Parathyroid adenoma (tissue), 2 donors: ENCODE measurements at regions not wholly inside any gene's neighbourhood (a gene's known extent, or its start where the extent isn't known, plus 50 kb on each side); places are given as distances from the start of the nearest gene placed in this dataset.

Source experiments
- H2AFZ ChIP-seq: fragments of 300-600 bp; sonication (generic); one replicate; pipeline ENCODE4 v1.7.0; 2017; ENCODE audit warnings: antibody characterized with exemption, mild to moderate bottlenecking
- H3K27ac ChIP-seq: fragments of 300-600 bp; sonication (generic); one replicate; pipeline ENCODE4 v1.7.0; 2017
- H3K27me3 ChIP-seq: fragments of 300-600 bp; sonication (generic); one replicate; pipeline ENCODE4 v1.7.0; 2017; ENCODE audit warnings: low read length; ENCODE audit not compliant: control insufficient read depth, insufficient read depth
- H3K36me3 ChIP-seq: fragments of 300-600 bp; sonication (generic); one replicate; pipeline ENCODE4 v1.7.0; 2017; ENCODE audit warnings: low read length; ENCODE audit not compliant: control insufficient read depth, insufficient read depth
- H3K4me1 ChIP-seq: fragments of 300-600 bp; sonication (generic); one replicate; pipeline ENCODE4 v1.7.0; 2017; ENCODE audit warnings: control low read depth
- H3K4me2 ChIP-seq: fragments of 300-600 bp; sonication (generic); one replicate; pipeline ENCODE4 v1.7.0; 2017; ENCODE audit warnings: low read length
- H3K4me3 ChIP-seq: fragments of 300-600 bp; sonication (generic); one replicate; pipeline ENCODE4 v1.7.0; 2017; ENCODE audit warnings: low read depth, low read length
- H3K79me2 ChIP-seq: fragments of 300-600 bp; sonication (generic); one replicate; pipeline ENCODE4 v1.7.0; 2017; ENCODE audit warnings: control low read depth
- H3K9ac ChIP-seq: fragments of 300-600 bp; sonication (generic); one replicate; pipeline ENCODE4 v1.7.0; 2017; ENCODE audit warnings: mild to moderate bottlenecking
- H3K9me3 ChIP-seq: fragments of 300-600 bp; sonication (generic); one replicate; pipeline ENCODE4 v1.7.0; 2017; ENCODE audit warnings: low read length; ENCODE audit not compliant: control insufficient read depth
- TF ChIP-seq, protein P1 (sequence below): fragments of 300-600 bp; sonication (generic); IDR thresholded peaks from one replicate; pipeline ENCODE4 v1.7.0; 2017; ENCODE audit warnings: antibody characterized with exemption, mild to moderate bottlenecking
- donor health status: primary hyperparathyroidism.

DNA sequence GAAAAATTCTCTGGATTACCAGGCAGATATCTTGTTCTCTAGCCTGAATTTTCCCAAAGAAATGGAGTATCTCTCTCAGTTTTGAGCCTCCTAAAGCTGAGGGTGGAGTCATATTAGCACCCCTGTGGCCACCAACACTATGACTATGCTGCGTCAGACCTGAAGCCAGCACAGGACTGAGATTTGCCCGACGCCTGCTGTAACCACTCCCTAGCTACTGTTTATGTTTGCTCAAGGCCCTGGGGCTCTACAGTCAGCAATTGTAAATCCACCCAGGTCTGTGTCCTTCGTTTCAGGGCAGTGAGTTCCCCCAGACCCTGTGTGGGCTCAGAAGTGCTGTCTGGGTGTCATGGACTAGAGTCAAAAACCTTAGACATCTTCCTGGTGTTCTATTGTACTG lies 61.4 kb downstream of the ZXDA start:
- Histone ChIP-seq H3K9ac (no peak overlapping the region), H3K27ac (no peak overlapping the region), H3K79me2 (no peaks in the 10 kb centered on the region), H2AFZ (no peak overlapping the region), H3K4me3 (no peak overlapping the region), H3K36me3 (no peaks in the 10 kb centered on the region), H3K4me1 (no peaks in the 10 kb centered on the region), H3K4me2 (no peak overlapping the region), H3K9me3 (no peaks in the 10 kb centered on the region), H3K27me3 (no peaks in the 10 kb centered on the region)
- TF ChIP-seq, protein P1, sequence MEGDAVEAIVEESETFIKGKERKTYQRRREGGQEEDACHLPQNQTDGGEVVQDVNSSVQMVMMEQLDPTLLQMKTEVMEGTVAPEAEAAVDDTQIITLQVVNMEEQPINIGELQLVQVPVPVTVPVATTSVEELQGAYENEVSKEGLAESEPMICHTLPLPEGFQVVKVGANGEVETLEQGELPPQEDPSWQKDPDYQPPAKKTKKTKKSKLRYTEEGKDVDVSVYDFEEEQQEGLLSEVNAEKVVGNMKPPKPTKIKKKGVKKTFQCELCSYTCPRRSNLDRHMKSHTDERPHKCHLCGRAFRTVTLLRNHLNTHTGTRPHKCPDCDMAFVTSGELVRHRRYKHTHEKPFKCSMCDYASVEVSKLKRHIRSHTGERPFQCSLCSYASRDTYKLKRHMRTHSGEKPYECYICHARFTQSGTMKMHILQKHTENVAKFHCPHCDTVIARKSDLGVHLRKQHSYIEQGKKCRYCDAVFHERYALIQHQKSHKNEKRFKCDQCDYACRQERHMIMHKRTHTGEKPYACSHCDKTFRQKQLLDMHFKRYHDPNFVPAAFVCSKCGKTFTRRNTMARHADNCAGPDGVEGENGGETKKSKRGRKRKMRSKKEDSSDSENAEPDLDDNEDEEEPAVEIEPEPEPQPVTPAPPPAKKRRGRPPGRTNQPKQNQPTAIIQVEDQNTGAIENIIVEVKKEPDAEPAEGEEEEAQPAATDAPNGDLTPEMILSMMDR, result no peak

DNA sequence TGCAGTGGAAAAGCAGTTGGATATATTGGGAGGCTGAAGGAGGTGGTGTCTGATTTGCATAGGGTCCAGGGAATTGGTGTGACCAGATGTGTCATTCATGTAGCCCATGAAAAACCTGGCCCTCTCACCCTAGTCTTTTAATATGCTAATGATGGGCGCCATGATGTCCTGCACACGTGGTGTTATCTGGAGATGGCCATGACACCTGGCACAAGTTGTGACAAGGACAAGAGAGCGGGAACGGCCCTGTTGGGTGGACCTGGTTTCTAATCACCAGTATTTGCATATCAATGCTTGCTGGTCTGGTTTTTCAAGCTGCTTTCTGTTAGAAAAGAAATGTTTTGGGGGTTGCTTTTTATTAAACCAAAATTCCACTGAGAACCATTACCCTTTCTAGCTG lies 87.4 kb downstream of the ZXDA start:
- Histone ChIP-seq H2AFZ (no peak overlapping the region), H3K4me2 (no peak overlapping the region), H3K79me2 (no peaks in the 10 kb centered on the region), H3K27ac (no peak overlapping the region), H3K9ac (no peak overlapping the region), H3K4me3 (no peak overlapping the region), H3K9me3 (no peaks in the 10 kb centered on the region), H3K4me1 (no peaks in the 10 kb centered on the region), H3K27me3 (no peaks in the 10 kb centered on the region), H3K36me3 (no peaks in the 10 kb centered on the region)
- TF ChIP-seq, protein P1, result no peak

DNA sequence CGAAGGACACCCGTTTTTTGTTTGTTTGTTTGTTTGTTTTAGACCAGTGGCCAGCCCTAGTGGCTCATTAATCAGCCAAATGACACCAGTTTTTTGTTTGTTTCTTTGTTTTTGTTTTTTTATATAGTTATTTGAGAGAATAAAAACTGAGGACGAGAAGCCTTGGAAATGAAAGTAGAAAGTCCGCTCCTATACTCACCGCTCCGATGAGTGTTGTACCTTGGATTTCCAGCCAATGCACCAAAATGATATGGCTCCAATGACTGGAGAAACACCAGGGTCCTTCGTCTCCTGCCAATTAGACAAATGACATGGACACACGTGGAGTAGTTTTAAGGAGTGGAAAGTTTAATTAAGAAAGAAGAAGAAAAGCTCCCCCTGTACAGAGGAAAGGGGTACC lies 87.9 kb downstream of the ZXDA start:
- Histone ChIP-seq H3K36me3 (no peaks in the 10 kb centered on the region), H3K4me3 (no peak overlapping the region), H3K27ac (no peak overlapping the region), H3K9me3 (no peaks in the 10 kb centered on the region), H3K9ac (no peak overlapping the region), H3K4me1 (no peaks in the 10 kb centered on the region), H3K4me2 (peak overlapping the region; percentile 63), H3K79me2 (no peaks in the 10 kb centered on the region), H2AFZ (peak overlapping the region; percentile 41), H3K27me3 (no peaks in the 10 kb centered on the region)
- TF ChIP-seq, protein P1, result no peak

DNA sequence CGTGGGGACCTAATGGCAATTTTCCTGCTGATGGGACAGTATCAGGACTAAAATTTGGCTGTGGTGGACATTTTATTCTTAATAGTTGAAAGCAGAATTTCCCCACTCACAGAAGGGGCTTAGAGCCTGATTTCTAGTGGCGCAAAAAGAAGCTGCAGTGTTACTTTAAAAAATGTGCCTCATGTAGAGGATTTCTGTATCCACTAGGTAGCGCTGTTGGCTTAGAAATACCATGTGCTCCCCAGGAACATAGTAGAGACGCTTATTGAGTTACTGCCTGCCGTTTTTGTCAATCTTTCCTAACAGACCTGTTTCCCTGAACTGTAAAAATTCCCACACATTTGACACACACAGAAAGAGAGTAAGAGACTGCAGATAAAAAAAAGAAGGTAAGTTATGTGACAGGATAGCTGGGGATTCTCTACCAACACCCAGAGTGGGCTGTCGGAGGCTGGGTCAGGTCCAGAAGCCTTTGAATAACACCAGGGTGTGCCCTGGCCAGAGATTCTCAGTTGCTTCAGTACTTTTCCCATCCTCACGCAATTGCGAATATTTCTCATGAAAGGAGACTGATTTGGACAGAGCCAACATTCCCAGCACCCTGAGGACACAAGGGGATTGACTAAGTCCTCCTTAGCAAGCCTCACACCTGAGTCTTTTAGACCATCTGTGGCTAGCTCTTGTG lies 88.4 kb downstream of the ZXDA start:
- Histone ChIP-seq H3K9me3 (no peaks in the 10 kb centered on the region), H3K27me3 (no peaks in the 10 kb centered on the region), H3K9ac (no peak overlapping the region), H3K27ac (no peak overlapping the region), H3K79me2 (no peaks in the 10 kb centered on the region), H3K4me1 (no peaks in the 10 kb centered on the region), H3K4me3 (no peak overlapping the region), H2AFZ (peak overlapping the region; percentile 41), H3K36me3 (no peaks in the 10 kb centered on the region), H3K4me2 (peak overlapping the region; percentile 63)
- TF ChIP-seq, protein P1, result peak; percentile 56

DNA sequence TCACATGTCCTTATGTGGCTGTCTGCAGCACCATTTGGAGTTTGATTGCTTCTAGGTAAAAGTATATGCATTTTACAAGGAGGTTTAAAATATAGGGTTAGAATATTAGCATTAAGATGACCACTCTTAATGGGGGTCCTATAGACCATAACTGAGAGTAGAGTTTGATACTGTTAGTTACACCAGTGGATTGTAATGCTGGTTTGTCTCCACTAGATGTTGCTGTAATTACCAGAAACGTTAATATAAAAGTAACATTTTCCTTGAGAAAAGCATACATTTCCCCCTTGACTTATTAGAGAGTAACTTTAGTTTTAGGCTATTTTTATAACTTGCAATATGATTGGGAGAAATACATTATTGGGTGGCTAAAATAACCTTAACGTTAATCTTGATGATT lies 93.0 kb downstream of the ZXDA start:
- Histone ChIP-seq H3K36me3 (no peaks in the 10 kb centered on the region), H3K27me3 (no peaks in the 10 kb centered on the region), H3K27ac (no peak overlapping the region), H3K9me3 (no peaks in the 10 kb centered on the region), H3K9ac (no peak overlapping the region), H3K79me2 (no peaks in the 10 kb centered on the region), H2AFZ (no peak overlapping the region), H3K4me2 (no peak overlapping the region), H3K4me1 (no peaks in the 10 kb centered on the region), H3K4me3 (no peak overlapping the region)
- TF ChIP-seq, protein P1, result peak; percentile 19
